Gastroesophageal sphincter (tissue), 4 donors: ENCODE measurements at regions not wholly inside any gene's neighbourhood (a gene's known extent, or its start where the extent isn't known, plus 50 kb on each side); places are given as distances from the start of the nearest gene placed in this dataset.

Experiments
- ATAC-seq: fragments of 150-250 bp; one replicate; pipeline ENCODE4 v1.9.1; 2016; ENCODE audit warnings: mild to moderate bottlenecking, moderate library complexity
- H3K27ac ChIP-seq, 4 donors: fragments of 200-600 bp; sonication (generic) in 3 of 4; 1 replicate in 3 of 4; 2 replicates in 1 of 4; pipeline ENCODE4 v1.5.1; 2016 to 2019
- H3K27me3 ChIP-seq: fragments of 200-600 bp; sonication (generic); one replicate; pipeline ENCODE4 v1.5.1; 2019
- H3K36me3 ChIP-seq, 2 donors: fragments of 200-600 bp; sonication (generic); one replicate each; pipeline ENCODE4 v1.5.1; 2019; ENCODE audit warnings: control low read depth in 1 of 2
- H3K4me1 ChIP-seq, 3 donors: fragments of 200-600 bp; sonication (generic); 1 replicate in 2 of 3; 2 replicates in 1 of 3; pipeline ENCODE4 v1.5.1; 2016 to 2019; ENCODE audit warnings: control low read depth in 2 of 3
- H3K4me3 ChIP-seq, 2 donors: fragments of 200-600 bp; sonication (generic); one replicate each; pipeline ENCODE4 v1.5.1; 2019; ENCODE audit warnings: mild to moderate bottlenecking in 1 of 2, moderate library complexity in 1 of 2
- H3K9me3 ChIP-seq, 3 donors: fragments of 200-600 bp; sonication (generic); one replicate each; pipeline ENCODE4 v1.5.1; 2017 to 2019; ENCODE audit warnings: control low read depth in 2 of 3
- EP300 ChIP-seq: sonication (generic); formaldehyde crosslinking; IDR thresholded peaks from one replicate; pipeline ENCODE4 v1.6.1; 2017; ENCODE audit warnings: antibody characterized with exemption, mild to moderate bottlenecking
- POLR2A ChIP-seq, 2 donors: fragments of 450-650 bp; IDR thresholded peaks; one replicate each; pipeline ENCODE4 v1.6.1; 2017; ENCODE audit warnings: antibody characterized with exemption in 2 of 2, mild to moderate bottlenecking in 2 of 2, moderate library complexity in 1 of 2
- POLR2AphosphoS5 ChIP-seq: sonication (generic); formaldehyde crosslinking; IDR thresholded peaks from one replicate; pipeline ENCODE4 v1.6.1; 2017; ENCODE audit warnings: antibody characterized with exemption
- WGBS, 2 donors: methylation state at CpG; one replicate each; pipeline ENCODE4 v1.1.5; 2018; ENCODE audit warnings: low coverage in 1 of 2; 5-methylcytosine and 5-hydroxymethylcytosine counted together
- TF ChIP-seq, protein P1 (sequence below), 4 experiments: fragments of 200-600 bp in 2 of 4; fragments of 450-650 bp in 2 of 4; sonication (generic) in 1 of 4; IDR thresholded peaks; one replicate each; pipeline ENCODE4 v1.5.1; 2017 to 2019; ENCODE audit warnings: antibody characterized with exemption in 4 of 4, mild to moderate bottlenecking in 2 of 4, moderate library complexity in 2 of 4

DNA sequence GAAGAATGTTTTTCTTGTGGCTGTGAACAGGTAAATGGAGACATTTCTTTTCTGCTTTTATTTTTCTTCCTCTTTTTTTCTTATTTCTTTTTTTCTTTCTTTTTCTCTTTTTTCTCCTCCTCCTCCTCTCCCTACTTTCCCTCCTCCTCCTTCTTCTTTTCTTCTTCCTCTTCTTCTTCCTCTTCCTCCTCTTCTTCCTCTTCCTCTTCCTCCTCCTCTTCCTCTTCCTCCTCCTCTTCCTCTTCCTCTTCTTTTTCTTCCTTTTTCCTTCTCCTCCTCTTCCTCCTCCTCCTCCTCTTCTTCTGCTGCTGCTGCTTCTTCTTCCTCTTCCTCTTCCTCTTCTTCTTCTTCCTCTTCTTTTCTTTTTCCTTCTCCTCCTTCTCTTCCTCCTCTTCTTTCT lies 65.3 kb upstream of the NTRK2 start:
- Histone ChIP-seq H3K4me3 (no peak overlapping the region), H3K27me3 (peaks cover 6% of the 10 kb centered on the region), H3K27ac (no peak overlapping the region), H3K9me3 (no peaks in the 10 kb centered on the region), H3K4me1 (no peaks in the 10 kb centered on the region), H3K36me3 (no peaks in the 10 kb centered on the region)
- no peak for TF ChIP-seq EP300
- ATAC-seq = no peak

DNA sequence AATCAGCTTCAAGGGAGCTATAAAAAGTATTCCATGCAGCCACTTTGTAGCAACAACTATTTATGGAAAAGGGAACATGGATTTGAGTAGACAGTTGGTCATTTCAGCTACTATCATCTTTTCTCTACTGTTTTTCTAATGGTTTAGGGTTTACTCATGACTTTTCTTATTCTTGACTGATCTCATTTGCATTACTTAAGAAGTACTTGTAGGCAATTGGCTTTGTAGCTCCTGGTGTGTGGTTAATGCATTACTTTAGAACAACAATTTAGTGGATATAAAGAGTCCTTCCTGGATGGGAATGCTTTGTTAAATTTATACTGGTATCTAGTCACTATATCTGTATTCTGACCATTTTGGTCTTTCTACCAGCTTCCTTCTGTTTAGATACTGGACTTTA lies 59.8 kb upstream of the NTRK2 start:
- Histone ChIP-seq H3K27ac (no peak overlapping the region), H3K36me3 (no peaks in the 10 kb centered on the region), H3K4me1 (no peaks in the 10 kb centered on the region), H3K9me3 (peaks cover 0 to 9% (median 0%) of the 10 kb centered on the region in 3 donors), H3K4me3 (no peak overlapping the region), H3K27me3 (no peaks in the 10 kb centered on the region)
- ATAC-seq = no peak
- TF ChIP-seq, protein P1, sequence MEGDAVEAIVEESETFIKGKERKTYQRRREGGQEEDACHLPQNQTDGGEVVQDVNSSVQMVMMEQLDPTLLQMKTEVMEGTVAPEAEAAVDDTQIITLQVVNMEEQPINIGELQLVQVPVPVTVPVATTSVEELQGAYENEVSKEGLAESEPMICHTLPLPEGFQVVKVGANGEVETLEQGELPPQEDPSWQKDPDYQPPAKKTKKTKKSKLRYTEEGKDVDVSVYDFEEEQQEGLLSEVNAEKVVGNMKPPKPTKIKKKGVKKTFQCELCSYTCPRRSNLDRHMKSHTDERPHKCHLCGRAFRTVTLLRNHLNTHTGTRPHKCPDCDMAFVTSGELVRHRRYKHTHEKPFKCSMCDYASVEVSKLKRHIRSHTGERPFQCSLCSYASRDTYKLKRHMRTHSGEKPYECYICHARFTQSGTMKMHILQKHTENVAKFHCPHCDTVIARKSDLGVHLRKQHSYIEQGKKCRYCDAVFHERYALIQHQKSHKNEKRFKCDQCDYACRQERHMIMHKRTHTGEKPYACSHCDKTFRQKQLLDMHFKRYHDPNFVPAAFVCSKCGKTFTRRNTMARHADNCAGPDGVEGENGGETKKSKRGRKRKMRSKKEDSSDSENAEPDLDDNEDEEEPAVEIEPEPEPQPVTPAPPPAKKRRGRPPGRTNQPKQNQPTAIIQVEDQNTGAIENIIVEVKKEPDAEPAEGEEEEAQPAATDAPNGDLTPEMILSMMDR (IDR thresholded peaks at IDR 0.05) = no peak
- TF ChIP-seq EP300 (no peak), POLR2AphosphoS5 (no peak), POLR2A (IDR thresholded peaks at IDR 0.05) (no peak)

DNA sequence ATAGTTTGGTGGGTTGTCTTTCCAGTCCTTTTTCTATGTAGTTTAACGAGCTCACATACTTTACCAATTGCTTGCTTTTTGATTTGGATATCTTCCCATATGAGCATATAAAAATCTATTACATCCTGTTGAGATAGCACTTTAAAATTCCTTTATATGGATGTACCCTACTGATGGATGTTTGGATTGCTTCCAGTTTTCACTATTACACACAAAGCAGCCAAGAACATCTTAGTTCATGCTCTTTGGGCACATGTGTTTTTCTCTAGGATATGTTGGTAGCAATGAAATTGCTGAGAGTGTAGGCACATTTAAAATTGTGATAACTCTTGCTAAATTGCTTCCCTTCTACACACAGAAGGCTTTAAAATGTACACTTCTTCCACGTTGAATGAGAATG lies 56.1 kb upstream of the NTRK2 start:
- Histone ChIP-seq H3K27ac (no peak overlapping the region), H3K4me3 (no peak overlapping the region), H3K36me3 (no peaks in the 10 kb centered on the region), H3K9me3 (peaks cover 0 to 9% (median 0%) of the 10 kb centered on the region in 3 donors), H3K27me3 (no peaks in the 10 kb centered on the region), H3K4me1 (no peaks in the 10 kb centered on the region)
- 58 to 87% methylated on average over 2 of the region's 2 CpGs for WGBS, 2 donors
- no peak for ATAC-seq
- TF ChIP-seq, protein P1 (IDR thresholded peaks at IDR 0.05) = no peak
- no peak for TF ChIP-seq POLR2AphosphoS5
- no peak for TF ChIP-seq EP300
- no peak for TF ChIP-seq POLR2A (IDR thresholded peaks at IDR 0.05)

DNA sequence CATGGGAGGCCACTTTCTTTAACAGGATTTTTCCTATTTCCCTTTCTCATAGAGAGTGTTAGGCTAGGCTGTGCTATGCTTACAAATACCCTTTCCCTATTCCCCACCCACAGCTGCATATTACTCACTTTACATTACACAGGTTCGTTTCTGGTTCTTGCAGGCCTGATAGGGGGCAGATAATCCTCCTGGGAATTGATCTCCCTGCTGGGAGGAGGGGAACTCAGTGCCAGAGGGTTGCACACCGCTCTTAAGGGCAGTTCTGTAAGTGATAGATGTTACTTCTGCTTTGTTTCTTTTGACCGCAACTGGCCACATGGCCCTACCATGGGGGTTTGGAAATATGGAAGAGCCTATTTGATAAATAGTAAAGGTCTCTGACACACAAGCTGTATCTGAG lies 54.0 kb upstream of the NTRK2 start:
- WGBS, 2 donors = 0 to 63% methylated on average over 1 to 2 of the region's 3 CpGs
- Histone ChIP-seq H3K27ac (no peak overlapping the region), H3K27me3 (no peaks in the 10 kb centered on the region), H3K4me3 (no peak overlapping the region), H3K9me3 (peaks cover 0 to 2% (median 0%) of the 10 kb centered on the region in 3 donors), H3K4me1 (no peaks in the 10 kb centered on the region), H3K36me3 (no peaks in the 10 kb centered on the region)
- TF ChIP-seq POLR2AphosphoS5 = no peak
- no peak for TF ChIP-seq EP300
- TF ChIP-seq, protein P1 (IDR thresholded peaks at IDR 0.05) = no peak
- TF ChIP-seq POLR2A (IDR thresholded peaks at IDR 0.05) = no peak
- ATAC-seq = no peak

DNA sequence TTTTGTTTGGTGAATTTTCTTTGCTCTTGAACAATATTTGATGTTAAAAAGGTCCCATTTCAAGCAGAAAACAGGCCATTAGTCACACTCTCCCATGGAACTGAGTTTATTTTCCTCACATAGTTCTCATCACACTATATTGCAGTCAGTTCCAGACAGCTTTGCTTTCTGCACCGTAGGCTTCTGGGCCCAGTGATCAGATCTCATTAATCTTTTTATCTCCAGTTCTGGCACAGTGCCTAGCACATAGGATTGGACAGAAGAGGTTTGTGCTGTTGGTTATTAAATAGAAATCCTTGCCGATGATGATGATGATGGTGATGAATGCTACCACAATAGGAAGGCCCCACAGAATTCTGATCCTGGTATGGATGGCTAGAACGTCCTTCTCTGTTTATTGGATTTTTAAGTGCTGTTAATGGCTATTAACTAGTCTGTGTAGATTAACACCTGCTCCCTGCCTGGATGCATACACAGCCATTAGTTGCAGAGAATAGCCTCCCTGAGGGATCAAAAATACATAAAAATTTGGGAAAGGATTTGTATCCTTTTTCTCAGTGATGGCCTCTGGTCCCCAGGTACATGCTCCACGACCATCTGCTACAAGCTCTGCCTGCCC lies 52.0 kb upstream of the NTRK2 start:
- TF ChIP-seq POLR2AphosphoS5 (no peak), POLR2A (IDR thresholded peaks at IDR 0.05) (no peak), EP300 (no peak)
- ATAC-seq = no peak
- 51% methylated on average over 2 to 4 of the region's 4 CpGs for WGBS, 2 donors

More for the DNA sequence above, 52.0 kb upstream of the NTRK2 start:
- no peaks in the 10 kb centered on the region for H3K9me3 ChIP-seq
- H3K27me3 ChIP-seq = no peaks in the 10 kb centered on the region
- no peaks in the 10 kb centered on the region for H3K36me3 ChIP-seq
- H3K4me3 ChIP-seq = no peak overlapping the region
- H3K4me1 ChIP-seq = no peaks in the 10 kb centered on the region
- H3K27ac ChIP-seq = no peak overlapping the region
